Astrocyte of the spinal cord (primary cell): ENCODE measurements at regions not wholly inside any gene's neighbourhood (a gene's known extent, or its start where the extent isn't known, plus 50 kb on each side); places are given as distances from the start of the nearest gene placed in this dataset.

Source experiments
- DNase-seq: peaks from one replicate; pipeline ENCODE4 v3.0.0; 2011; ENCODE audit warnings: low read depth, low spot score
- H3K4me3 ChIP-seq: 2 replicates; pipeline ENCODE4 v1.5.1; 2011; ENCODE audit warnings: low read depth, mild to moderate bottlenecking, low read length, moderate library complexity
- CTCF ChIP-seq: IDR thresholded peaks from 2 replicates; pipeline ENCODE4 v1.5.1; 2012; ENCODE audit warnings: low read depth, mild to moderate bottlenecking, low read length, inconsistent platforms
- in situ Hi-C: cut with HindIII; loops from 2 replicates; pipeline ENCODE4 v1.10.0; 2017; ENCODE audit warnings: low sequenced_read_pairs

- no peak for TF ChIP-seq CTCF
- in situ Hi-C loops = no loop called here
- no peak for DNase-seq
- H3K4me3 ChIP-seq = no peak overlapping the region
Observed at GRCh38 chr9:108441251-108441650, 414.5 kb downstream of the ACTL7B start.

GRCh38 chr9:108439947-108440346 lies 415.8 kb downstream of the ACTL7B start:
- in situ Hi-C loops = no loop called here

GRCh38 chr9:108437656-108438055 lies 418.1 kb downstream of the ACTL7B start:
- no peak overlapping the region for H3K4me3 ChIP-seq
- TF ChIP-seq CTCF = no peak
- DNase-seq = no peak
- in situ Hi-C loops = no loop called here

More at GRCh38 chr9:108439947-108440346, 415.8 kb downstream of the ACTL7B start:
- no peak for TF ChIP-seq CTCF
- no peak overlapping the region for H3K4me3 ChIP-seq
- peak; percentile 57 for DNase-seq

- no peak overlapping the region for H3K4me3 ChIP-seq
- in situ Hi-C loops = no loop called here
Observed at GRCh38 chr9:108436448-108436847, 419.3 kb downstream of the ACTL7B start.

GRCh38 chr9:108434502-108434901 lies 421.3 kb downstream of the ACTL7B start:
- in situ Hi-C loops = no loop called here

More at GRCh38 chr9:108436448-108436847, 419.3 kb downstream of the ACTL7B start:
- DNase-seq = peak; percentile 22
- TF ChIP-seq CTCF = no peak

GRCh38 chr9:108434036-108434435 lies 421.8 kb downstream of the ACTL7B start:
- no peak overlapping the region for H3K4me3 ChIP-seq
- in situ Hi-C loops = no loop called here
- no peak for TF ChIP-seq CTCF
- no peak for DNase-seq

More at GRCh38 chr9:108434502-108434901, 421.3 kb downstream of the ACTL7B start:
- TF ChIP-seq CTCF = no peak
- no peak overlapping the region for H3K4me3 ChIP-seq
- no peak for DNase-seq

- in situ Hi-C loops = no loop called here
- H3K4me3 ChIP-seq = no peak overlapping the region
- no peak for DNase-seq
- TF ChIP-seq CTCF = no peak
Observed at GRCh38 chr9:108430655-108431054, 425.1 kb downstream of the ACTL7B start.
